ENCODE measurements at regions not wholly inside any gene's neighbourhood (a gene's known extent, or its start where the extent isn't known, plus 50 kb on each side); places are given as distances from the start of the nearest gene placed in this dataset.

GRCh38 chr3:154590675-154591384, 160.8 kb upstream of the GPR149 start:
- H3K4me3 ChIP-seq (replicated peaks; ENCODE audit: low read depth, low read length), result no peak overlapping the region
- no peak for DNase-seq (ENCODE audit: low read depth)
- no peak for TF ChIP-seq CTCF (IDR thresholded peaks at IDR 0.05; ENCODE audit: low read length, missing control alignments)

- DNase-seq (ENCODE audit: low read depth), result no peak
- no peak for TF ChIP-seq CTCF (IDR thresholded peaks at IDR 0.05; ENCODE audit: low read length, missing control alignments)
- H3K4me3 ChIP-seq (replicated peaks; ENCODE audit: low read depth, low read length), result no peak overlapping the region
Observed at GRCh38 chr3:154588831-154589230, 158.8 kb upstream of the GPR149 start.

- DNase-seq (ENCODE audit: low read depth), result no peak
- no peak overlapping the region for H3K4me3 ChIP-seq (replicated peaks; ENCODE audit: low read depth, low read length)
- TF ChIP-seq CTCF (IDR thresholded peaks at IDR 0.05; ENCODE audit: low read length, missing control alignments), result no peak
Observed at GRCh38 chr3:154584974-154585373, 155.0 kb upstream of the GPR149 start.

- no peak for TF ChIP-seq CTCF (IDR thresholded peaks at IDR 0.05; ENCODE audit: low read length, missing control alignments)
- no peak for DNase-seq (ENCODE audit: low read depth)
- no peak overlapping the region for H3K4me3 ChIP-seq (replicated peaks; ENCODE audit: low read depth, low read length)
Observed at GRCh38 chr3:154584041-154584440, 154.1 kb upstream of the GPR149 start.

- DNase-seq (ENCODE audit: low read depth), result no peak
- TF ChIP-seq CTCF (IDR thresholded peaks at IDR 0.05; ENCODE audit: low read length, missing control alignments), result no peak
- no peak overlapping the region for H3K4me3 ChIP-seq (replicated peaks; ENCODE audit: low read depth, low read length)
Observed at GRCh38 chr3:154583086-154583634, 153.2 kb upstream of the GPR149 start.

GRCh38 chr3:154582501-154582900, 152.5 kb upstream of the GPR149 start:
- no peak for TF ChIP-seq CTCF (IDR thresholded peaks at IDR 0.05; ENCODE audit: low read length, missing control alignments)
- H3K4me3 ChIP-seq (replicated peaks; ENCODE audit: low read depth, low read length), result no peak overlapping the region
- DNase-seq (ENCODE audit: low read depth), result no peak
